Hepatocyte (in vitro differentiated cells): ENCODE measurements at regions not wholly inside any gene's neighbourhood (a gene's known extent, or its start where the extent isn't known, plus 50 kb on each side); places are given as distances from the start of the nearest gene placed in this dataset.

Source experiments
- DNase-seq: peaks from one replicate; pipeline ENCODE4 v3.0.0-alpha.2; 2016; ENCODE audit warnings: low spot score
- H2AFZ ChIP-seq: fragments of 200-600 bp; sonication (generic); 2 replicates; pipeline ENCODE4 v1.6.0; 2016; ENCODE audit warnings: antibody characterized with exemption, mild to moderate bottlenecking
- H3K27ac ChIP-seq: fragments of 200-600 bp; sonication (generic); 2 replicates; pipeline ENCODE4 v1.5.1; 2016; ENCODE audit warnings: mild to moderate bottlenecking
- H3K27me3 ChIP-seq: fragments of 200-600 bp; sonication (generic); 2 replicates; pipeline ENCODE4 v1.6.1; 2016
- H3K36me3 ChIP-seq: fragments of 200-600 bp; sonication (generic); replicated peaks from 2 replicates; pipeline ENCODE4 v1.5.1; 2016; ENCODE audit warnings: low read depth; ENCODE audit not compliant: insufficient read depth
- H3K4me1 ChIP-seq: fragments of 200-600 bp; sonication (generic); 2 replicates; pipeline ENCODE4 v1.5.1; 2016; ENCODE audit warnings: mild to moderate bottlenecking, moderate library complexity; ENCODE audit not compliant: insufficient read depth
- H3K4me2 ChIP-seq: fragments of 200-600 bp; sonication (generic); 2 replicates; pipeline ENCODE4 v1.6.0; 2016
- H3K4me3 ChIP-seq: fragments of 200-600 bp; sonication (generic); 2 replicates; pipeline ENCODE4 v1.5.1; 2016; ENCODE audit warnings: mild to moderate bottlenecking
- H3K79me2 ChIP-seq: fragments of 200-600 bp; sonication (generic); 2 replicates; pipeline ENCODE4 v1.6.0; 2017; ENCODE audit warnings: mild to moderate bottlenecking
- H3K9me2 ChIP-seq: fragments of 200-600 bp; sonication (generic); replicated peaks from 2 replicates; pipeline ENCODE4 v1.6.0; 2017; ENCODE audit warnings: mild to moderate bottlenecking; ENCODE audit not compliant: insufficient read depth
- H3K9me3 ChIP-seq: fragments of 200-600 bp; sonication (generic); 2 replicates; pipeline ENCODE4 v1.5.1; 2016; ENCODE audit warnings: low read depth, mild to moderate bottlenecking
- H4K20me1 ChIP-seq: fragments of 200-600 bp; sonication (generic); 2 replicates; pipeline ENCODE4 v1.6.0; 2016; ENCODE audit warnings: mild to moderate bottlenecking; ENCODE audit not compliant: insufficient read depth, poor library complexity, severe bottlenecking
- EZH2 ChIP-seq: fragments of 200-600 bp; sonication (generic); IDR thresholded peaks from 2 replicates; pipeline ENCODE4 v1.6.1; 2016; ENCODE audit warnings: antibody characterized with exemption, mild to moderate bottlenecking, borderline replicate concordance
- EZH2phosphoT487 ChIP-seq: fragments of 200-600 bp; sonication (generic); IDR thresholded peaks from one replicate; pipeline ENCODE4 v1.6.1; 2018; ENCODE audit warnings: antibody characterized with exemption, mild to moderate bottlenecking, low read depth, moderate library complexity; ENCODE audit not compliant: unreplicated experiment, severe bottlenecking
- WGBS: methylation state at CpG from one replicate; pipeline ENCODE4 v1.1.6; 2016; ENCODE audit warnings: low lambda C conversion rate; ENCODE audit errors: missing lambda C conversion rate; 5-methylcytosine and 5-hydroxymethylcytosine counted together
- TF ChIP-seq, protein P1 (sequence below): fragments of 200-600 bp; sonication (generic); IDR thresholded peaks from 2 replicates; pipeline ENCODE4 v1.5.1; 2016; ENCODE audit warnings: antibody characterized with exemption, mild to moderate bottlenecking; ENCODE audit not compliant: poor library complexity

DNA sequence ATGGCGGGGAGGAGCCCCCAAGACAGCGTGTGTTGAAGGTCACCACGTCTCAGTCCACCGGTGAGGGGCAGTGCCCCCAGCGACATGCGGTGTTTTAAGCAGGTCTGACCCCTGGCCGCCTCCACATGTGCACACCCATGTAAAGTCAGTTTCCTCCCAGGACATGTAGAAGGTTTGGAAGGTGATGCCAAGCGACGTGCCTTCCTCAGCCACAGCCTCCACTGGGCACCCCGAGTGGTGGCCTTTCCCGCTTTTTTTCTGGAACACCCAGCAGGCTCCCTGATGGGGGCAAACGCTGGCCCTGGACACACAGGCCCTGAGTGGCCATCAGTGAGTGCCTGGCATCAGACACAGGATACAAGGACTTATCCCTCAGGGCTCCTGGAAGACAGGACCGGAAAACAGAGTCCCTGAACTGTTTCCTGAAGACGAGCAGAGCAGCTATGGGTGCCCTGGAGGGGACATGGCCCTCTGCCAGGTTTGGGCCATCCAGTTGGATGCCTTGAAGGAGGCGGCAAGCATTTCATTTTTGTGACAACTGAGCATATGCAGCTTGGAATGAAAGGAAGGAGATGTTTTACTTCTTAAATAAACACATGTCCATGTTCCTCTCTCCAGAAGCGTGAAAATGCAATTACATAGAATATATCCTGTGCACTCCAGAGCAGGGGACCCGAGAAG, 275.8 kb upstream of the IRX2 start:
- no peaks in the 10 kb centered on the region for H3K27me3 ChIP-seq
- no peak overlapping the region for H3K27ac ChIP-seq
- H3K79me2 ChIP-seq, result no peaks in the 10 kb centered on the region
- no peak for DNase-seq
- 91% methylated on average over 17 of the region's 17 CpGs for WGBS
- H3K4me3 ChIP-seq, result no peak overlapping the region
- no peak overlapping the region for H3K4me2 ChIP-seq
- H3K9me2 ChIP-seq, result no peaks in the 10 kb centered on the region
- H4K20me1 ChIP-seq, result no peaks in the 10 kb centered on the region
- no peaks in the 10 kb centered on the region for H3K4me1 ChIP-seq
- no peaks in the 10 kb centered on the region for H3K9me3 ChIP-seq
- no peak overlapping the region for H2AFZ ChIP-seq
- H3K36me3 ChIP-seq, result no peaks in the 10 kb centered on the region
- TF ChIP-seq EZH2, result no peak

GRCh38 chr5:3026651-3027050, 275.2 kb upstream of the IRX2 start:
- Histone ChIP-seq H4K20me1 (no peaks in the 10 kb centered on the region), H3K4me2 (no peak overlapping the region), H3K4me3 (no peak overlapping the region), H3K9me2 (no peaks in the 10 kb centered on the region), H3K79me2 (no peaks in the 10 kb centered on the region), H3K4me1 (no peaks in the 10 kb centered on the region), H3K27me3 (no peaks in the 10 kb centered on the region), H3K9me3 (no peaks in the 10 kb centered on the region), H3K36me3 (no peaks in the 10 kb centered on the region), H2AFZ (no peak overlapping the region), H3K27ac (no peak overlapping the region)
- TF ChIP-seq EZH2, result no peak
- TF ChIP-seq EZH2phosphoT487, result no peak
- TF ChIP-seq, protein P1, sequence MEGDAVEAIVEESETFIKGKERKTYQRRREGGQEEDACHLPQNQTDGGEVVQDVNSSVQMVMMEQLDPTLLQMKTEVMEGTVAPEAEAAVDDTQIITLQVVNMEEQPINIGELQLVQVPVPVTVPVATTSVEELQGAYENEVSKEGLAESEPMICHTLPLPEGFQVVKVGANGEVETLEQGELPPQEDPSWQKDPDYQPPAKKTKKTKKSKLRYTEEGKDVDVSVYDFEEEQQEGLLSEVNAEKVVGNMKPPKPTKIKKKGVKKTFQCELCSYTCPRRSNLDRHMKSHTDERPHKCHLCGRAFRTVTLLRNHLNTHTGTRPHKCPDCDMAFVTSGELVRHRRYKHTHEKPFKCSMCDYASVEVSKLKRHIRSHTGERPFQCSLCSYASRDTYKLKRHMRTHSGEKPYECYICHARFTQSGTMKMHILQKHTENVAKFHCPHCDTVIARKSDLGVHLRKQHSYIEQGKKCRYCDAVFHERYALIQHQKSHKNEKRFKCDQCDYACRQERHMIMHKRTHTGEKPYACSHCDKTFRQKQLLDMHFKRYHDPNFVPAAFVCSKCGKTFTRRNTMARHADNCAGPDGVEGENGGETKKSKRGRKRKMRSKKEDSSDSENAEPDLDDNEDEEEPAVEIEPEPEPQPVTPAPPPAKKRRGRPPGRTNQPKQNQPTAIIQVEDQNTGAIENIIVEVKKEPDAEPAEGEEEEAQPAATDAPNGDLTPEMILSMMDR, result no peak
- 84% methylated on average over 7 of the region's 7 CpGs for WGBS
- no peak for DNase-seq

GRCh38 chr5:3026099-3026498, 274.6 kb upstream of the IRX2 start:
- WGBS, result 81% methylated on average over 9 of the region's 9 CpGs
- no peak overlapping the region for H3K27ac ChIP-seq
- DNase-seq, result no peak

DNA sequence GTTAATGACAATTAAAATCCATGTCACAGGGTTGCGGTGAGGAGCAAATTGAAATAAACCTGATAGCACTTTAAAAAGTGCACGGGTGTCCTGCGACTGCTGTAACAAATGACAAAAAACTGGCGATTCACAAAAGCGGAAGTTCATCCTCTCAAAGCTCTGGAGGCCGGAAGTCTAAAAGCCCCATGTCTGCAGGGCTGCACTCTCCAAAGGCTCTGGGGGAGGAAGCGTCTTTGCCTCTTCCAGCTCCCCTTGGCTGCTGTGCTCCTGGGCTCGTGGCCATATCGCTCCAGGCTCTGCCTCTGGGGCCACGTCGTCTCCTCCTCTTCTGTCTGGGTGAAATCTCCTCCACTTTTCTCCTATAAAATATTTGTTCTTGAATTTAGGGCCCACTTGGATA, 273.9 kb upstream of the IRX2 start:
- no peak for TF ChIP-seq EZH2phosphoT487
- TF ChIP-seq, protein P1, result no peak
- no peak for TF ChIP-seq EZH2
- H2AFZ ChIP-seq, result no peak overlapping the region
- H3K27me3 ChIP-seq, result no peaks in the 10 kb centered on the region
- H3K36me3 ChIP-seq, result no peaks in the 10 kb centered on the region
- H3K4me3 ChIP-seq, result no peak overlapping the region
- H3K4me2 ChIP-seq, result no peak overlapping the region
- no peaks in the 10 kb centered on the region for H3K4me1 ChIP-seq
- no peak for DNase-seq
- 90% methylated on average over 11 of the region's 11 CpGs for WGBS
- no peaks in the 10 kb centered on the region for H4K20me1 ChIP-seq
- no peaks in the 10 kb centered on the region for H3K9me3 ChIP-seq
- no peaks in the 10 kb centered on the region for H3K79me2 ChIP-seq
- no peak overlapping the region for H3K27ac ChIP-seq
- H3K9me2 ChIP-seq, result no peaks in the 10 kb centered on the region

More at GRCh38 chr5:3026099-3026498, 274.6 kb upstream of the IRX2 start:
- H3K4me3 ChIP-seq, result no peak overlapping the region
- H2AFZ ChIP-seq, result no peak overlapping the region
- H3K9me2 ChIP-seq, result no peaks in the 10 kb centered on the region
- H3K79me2 ChIP-seq, result no peaks in the 10 kb centered on the region
- H3K4me1 ChIP-seq, result no peaks in the 10 kb centered on the region
- no peaks in the 10 kb centered on the region for H3K9me3 ChIP-seq
- H3K4me2 ChIP-seq, result no peak overlapping the region
- no peaks in the 10 kb centered on the region for H3K27me3 ChIP-seq
- TF ChIP-seq EZH2phosphoT487 (no peak), EZH2 (no peak)
- TF ChIP-seq, protein P1, result no peak
- no peaks in the 10 kb centered on the region for H3K36me3 ChIP-seq
- no peaks in the 10 kb centered on the region for H4K20me1 ChIP-seq
